NCI-H2029 treated with DMSO at 0.1 percent for 48 hours (cell line): ENCODE measurements at regions not wholly inside any gene's neighbourhood (a gene's known extent, or its start where the extent isn't known, plus 50 kb on each side); places are given as distances from the start of the nearest gene placed in this dataset.

ENCODE experiments used
- DNase-seq: peaks from one replicate; lab custom pipeline; 2025; lab: John Stamatoyannopoulos, UW

- no peak for DNase-seq
Measured at GRCh38 chr3:146912241-146913015, 307.3 kb upstream of the PLSCR5 start.

DNA sequence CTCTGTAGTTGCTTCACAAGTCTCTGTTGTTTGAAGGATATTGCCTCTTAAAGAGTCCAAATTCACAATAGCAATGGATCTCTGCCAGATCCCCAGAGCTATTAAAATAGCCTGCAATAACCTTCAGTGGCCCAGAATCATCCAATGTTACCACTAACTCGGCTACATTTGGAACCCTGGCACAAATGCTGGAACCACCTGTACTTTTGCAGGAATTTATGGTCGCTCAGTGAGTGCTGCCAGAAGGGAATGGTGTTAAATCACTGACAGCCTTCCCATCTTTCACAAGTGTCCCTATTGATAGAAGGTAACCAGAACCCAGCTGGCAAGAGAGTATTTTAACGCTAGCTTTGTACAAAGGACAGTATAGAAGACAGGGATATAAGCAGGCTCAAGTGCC, 298.8 kb upstream of the PLSCR5 start:
- DNase-seq: no peak

DNA sequence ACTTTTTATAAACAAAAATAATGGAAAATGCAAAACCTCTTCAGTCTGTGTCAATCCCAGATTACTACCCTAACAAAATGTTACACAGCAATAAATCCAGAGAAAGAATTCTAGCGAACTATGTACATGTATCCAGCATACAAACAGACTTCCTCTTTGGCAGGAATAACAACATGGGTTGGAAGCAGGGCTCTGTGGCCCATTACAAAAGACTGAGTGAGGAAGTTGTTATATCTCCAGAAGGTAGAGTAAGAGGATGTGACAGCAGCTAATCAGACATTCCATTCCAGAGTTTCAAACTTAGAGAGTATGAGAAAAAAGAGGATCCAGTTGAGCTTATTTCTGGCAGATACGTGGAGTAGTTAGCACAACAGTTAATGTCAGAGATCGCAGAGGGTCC, 294.0 kb upstream of the PLSCR5 start:
- DNase-seq: no peak

GRCh38 chr3:146896711-146897110, 291.6 kb upstream of the PLSCR5 start:
- DNase-seq: no peak

- no peak for DNase-seq
Measured at GRCh38 chr3:146895026-146895749, 290.0 kb upstream of the PLSCR5 start.

GRCh38 chr3:146894406-146894805, 289.3 kb upstream of the PLSCR5 start:
- no peak for DNase-seq

GRCh38 chr3:146892041-146892440, 286.9 kb upstream of the PLSCR5 start:
- no peak for DNase-seq

GRCh38 chr3:146889626-146890025, 284.5 kb upstream of the PLSCR5 start:
- DNase-seq: no peak

- no peak for DNase-seq
Measured at GRCh38 chr3:146888176-146888575, 283.0 kb upstream of the PLSCR5 start.

DNA sequence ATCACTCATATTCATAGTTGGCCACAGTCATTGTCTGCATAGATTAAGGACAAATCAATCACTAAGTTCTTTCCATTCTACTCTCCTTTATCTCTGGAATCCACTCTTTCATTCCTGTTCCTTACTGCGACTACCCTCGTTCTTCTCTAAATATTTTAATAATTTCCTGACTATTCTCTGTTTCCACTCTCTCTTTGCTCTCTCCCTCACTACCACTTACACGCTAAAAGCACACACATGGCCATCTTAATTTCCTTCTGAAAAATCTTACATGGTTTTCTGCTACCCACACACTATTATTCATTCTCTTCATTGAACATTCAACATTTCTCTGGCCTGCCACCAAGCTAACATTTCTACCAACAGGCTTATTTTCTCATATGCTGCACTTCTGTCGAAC, 279.6 kb upstream of the PLSCR5 start:
- DNase-seq: no peak

DNA sequence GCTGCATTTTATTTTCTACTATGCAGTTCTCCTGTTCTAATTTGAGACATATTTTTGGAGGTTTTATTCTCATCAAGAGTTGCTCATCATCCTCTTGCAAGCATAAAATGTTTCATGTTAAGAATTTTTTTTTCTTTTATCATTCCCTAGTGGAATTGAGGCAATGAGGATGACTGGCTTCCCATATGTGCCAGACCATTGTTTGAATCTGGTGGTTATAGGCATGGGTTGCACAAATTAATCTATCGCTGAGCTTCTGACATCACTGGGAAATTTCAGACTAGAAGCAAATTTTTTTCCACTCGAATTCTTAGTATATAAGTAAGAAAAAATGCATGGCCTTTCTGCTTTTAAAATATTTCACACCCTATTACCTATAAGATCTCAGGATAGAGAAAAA, 279.1 kb upstream of the PLSCR5 start:
- no peak for DNase-seq

- DNase-seq: no peak
Measured at GRCh38 chr3:146883288-146883687, 278.1 kb upstream of the PLSCR5 start.

DNA sequence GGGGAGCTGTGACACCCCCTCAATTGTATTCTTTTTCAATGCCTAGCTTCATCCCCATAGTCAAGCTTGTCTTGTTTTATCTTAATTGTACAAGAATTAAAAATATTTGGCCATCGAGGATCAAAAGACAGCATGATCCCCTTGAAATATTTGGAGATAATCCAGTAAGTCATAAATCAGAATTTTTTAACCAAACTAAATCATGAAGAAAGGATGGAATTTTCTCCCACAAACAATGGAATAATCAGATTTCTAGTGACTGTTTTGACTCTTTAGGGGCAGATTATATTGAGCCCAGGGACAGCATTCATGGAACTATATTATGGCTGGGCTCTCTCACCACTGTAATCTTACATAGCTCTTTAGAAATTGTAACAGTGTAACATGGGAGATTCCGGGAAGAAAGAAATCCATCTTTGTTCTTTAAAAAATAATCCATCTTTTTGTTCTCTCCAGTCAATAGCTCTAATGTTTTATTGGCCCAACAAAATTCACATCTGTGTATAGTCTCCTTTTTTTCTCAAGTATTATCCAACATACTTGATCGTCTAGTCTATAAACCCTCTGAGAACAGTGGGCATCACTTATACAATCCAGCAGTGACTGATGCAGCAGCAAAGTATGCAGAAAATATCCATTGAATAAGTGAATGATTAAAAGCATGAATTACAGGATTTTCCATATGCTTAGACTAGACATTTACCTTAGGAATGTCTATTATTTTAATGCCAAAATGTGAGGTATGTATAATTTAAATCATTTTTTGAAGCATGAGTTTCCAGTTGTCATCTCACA, 277.0 kb upstream of the PLSCR5 start:
- no peak for DNase-seq

DNA sequence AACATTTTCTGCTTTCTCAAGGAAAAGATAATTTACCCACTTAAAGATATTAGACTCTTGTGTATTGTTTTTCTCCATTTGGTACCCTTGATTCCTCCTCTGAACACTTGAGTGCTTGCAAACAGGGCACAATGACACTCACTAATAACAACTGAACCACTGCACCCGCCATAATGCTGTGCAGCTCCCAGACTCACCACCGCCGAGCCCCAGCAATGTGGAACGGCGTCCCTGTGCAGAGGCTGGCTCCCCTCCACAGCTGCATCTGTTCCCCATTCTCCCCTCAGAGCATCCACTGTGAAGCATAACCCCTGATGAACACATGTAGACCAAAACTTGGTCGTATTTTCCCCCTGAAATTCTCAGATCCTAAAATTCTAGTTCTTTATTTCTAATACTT, 276.2 kb upstream of the PLSCR5 start:
- no peak for DNase-seq

DNA sequence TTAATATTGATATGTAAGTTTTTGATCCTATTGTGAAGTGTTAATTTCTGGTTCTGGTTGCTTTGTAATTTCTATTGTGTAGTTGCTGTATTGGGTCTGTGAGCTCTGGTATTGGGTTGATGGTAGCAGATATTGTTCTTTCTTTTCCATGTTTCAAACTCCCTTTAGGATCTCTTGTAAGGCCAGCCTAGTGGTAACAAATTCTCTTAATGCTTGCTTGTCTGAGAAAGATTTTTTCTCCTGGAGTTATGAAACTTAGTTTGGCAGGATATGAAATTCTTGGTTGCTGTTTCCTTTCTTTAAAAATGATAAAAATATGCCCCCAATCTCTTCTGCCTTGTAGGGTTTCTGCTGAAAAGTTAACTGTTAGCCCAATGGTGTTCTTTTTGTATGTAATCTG, 268.6 kb upstream of the PLSCR5 start:
- DNase-seq: no peak

DNA sequence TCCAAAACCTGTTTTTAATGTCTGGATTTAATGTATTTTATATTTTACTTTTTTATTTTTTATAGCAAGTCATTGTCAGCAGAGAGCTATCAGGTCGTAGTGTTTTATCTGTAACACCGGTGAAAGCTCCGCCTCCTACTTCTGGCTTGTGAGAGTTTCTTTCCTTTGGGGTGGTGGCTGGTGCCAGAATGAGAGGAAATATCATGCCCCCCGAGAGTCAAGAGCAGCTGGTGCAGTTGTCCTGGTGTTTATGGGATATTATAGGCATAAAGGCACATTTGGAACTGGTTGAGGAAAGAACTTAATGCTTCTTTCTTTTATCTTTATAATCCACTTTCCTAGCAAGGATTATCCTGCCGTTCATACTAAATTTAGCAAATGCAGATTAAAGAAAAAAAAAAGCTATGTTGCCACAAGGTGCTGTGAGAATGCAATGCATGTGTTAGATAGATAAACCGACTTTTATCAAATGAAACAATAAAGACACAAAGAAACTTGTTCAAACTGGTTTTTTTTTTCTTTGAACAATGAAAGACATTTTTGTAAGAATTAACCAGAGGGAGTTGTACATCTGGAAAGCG, 260.1 kb upstream of the PLSCR5 start:
- DNase-seq: no peak

- no peak for DNase-seq
Measured at GRCh38 chr3:146861262-146861661, 256.1 kb upstream of the PLSCR5 start.

DNA sequence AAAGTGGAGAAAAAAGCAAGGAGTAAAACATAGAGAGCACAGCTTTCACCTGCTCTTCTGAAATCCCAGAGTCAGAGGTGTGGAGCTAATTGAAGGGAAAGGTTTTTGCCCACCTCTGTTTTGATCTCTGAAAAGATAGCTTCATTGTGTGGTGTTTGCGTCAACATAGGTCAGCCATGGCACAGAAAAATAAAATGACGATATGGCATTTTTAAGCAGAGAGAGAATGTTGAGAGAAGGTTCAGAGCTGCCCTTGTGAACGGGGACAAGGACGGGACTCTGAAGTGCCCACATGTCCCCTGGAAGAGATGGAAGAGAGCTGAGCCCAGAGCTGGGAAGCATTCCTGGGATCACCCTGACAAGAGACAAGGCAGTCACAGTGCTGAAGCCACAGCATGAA, 249.4 kb upstream of the PLSCR5 start:
- no peak for DNase-seq

DNA sequence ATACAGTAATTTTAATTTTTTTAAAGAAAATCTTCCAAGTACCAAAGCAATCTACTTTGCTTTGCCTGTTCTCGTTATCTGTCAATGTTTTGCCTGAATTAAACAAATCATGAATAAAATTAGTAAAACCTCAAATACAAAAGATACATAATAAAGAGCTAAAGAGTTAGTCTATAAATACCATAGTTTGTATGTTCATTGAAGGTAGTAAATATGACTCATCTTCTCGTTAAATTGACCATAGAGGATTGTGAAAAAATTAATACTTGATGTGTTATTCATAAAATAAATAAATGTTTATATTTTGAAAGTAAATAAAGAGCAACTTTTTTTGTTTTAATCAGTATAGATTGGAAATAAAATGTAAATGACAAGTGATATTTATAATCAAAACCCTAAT, 246.5 kb upstream of the PLSCR5 start:
- no peak for DNase-seq

GRCh38 chr3:146845361-146845760, 240.2 kb upstream of the PLSCR5 start:
- no peak for DNase-seq

- DNase-seq: no peak
Measured at GRCh38 chr3:146843476-146843875, 238.3 kb upstream of the PLSCR5 start.

- DNase-seq: no peak
Measured at GRCh38 chr3:146839727-146840375, 234.7 kb upstream of the PLSCR5 start.
